ENCODE measurements at regions not wholly inside any gene's neighbourhood (a gene's known extent, or its start where the extent isn't known, plus 50 kb on each side); places are given as distances from the start of the nearest gene placed in this dataset.
A peak's percentile ranks its signal among the peaks of the same experiment; 100 is the strongest.

GRCh38 chr17:77373299-77374169 lies 232.8 kb downstream of the SEC14L1 start (continued):
- TF ChIP-seq RBAK (tag by site-specific recombination; IDR thresholded peaks at IDR 0.05), result no peak
- no peak for TF ChIP-seq ZNF202 (tag by site-specific recombination; IDR thresholded peaks at IDR 0.05; ENCODE audit: borderline replicate concordance)
- TF ChIP-seq ZNF239 (tag by site-specific recombination; IDR thresholded peaks at IDR 0.05), result no peak
- no peak for TF ChIP-seq KLF9 (tag by site-specific recombination; IDR thresholded peaks at IDR 0.05; ENCODE audit: low read depth)
- no peak for TF ChIP-seq ZNF510 (tag by site-specific recombination; IDR thresholded peaks at IDR 0.05; ENCODE audit: insufficient replicate concordance)
- TF ChIP-seq ZNF274 (IDR thresholded peaks at IDR 0.05; ENCODE audit: low read length), result no peak
- no peak for TF ChIP-seq ZNF274 (tag by site-specific recombination; IDR thresholded peaks at IDR 0.05; ENCODE audit: borderline replicate concordance)
- no peak for TF ChIP-seq ZBTB6 (tag by site-specific recombination; IDR thresholded peaks at IDR 0.05)
- TF ChIP-seq ZNF624 (tag by site-specific recombination; IDR thresholded peaks at IDR 0.05), result no peak
- no peak for TF ChIP-seq ZFP3 (tag by site-specific recombination; IDR thresholded peaks at IDR 0.05; ENCODE audit: low read depth)
- TF ChIP-seq ZBTB8A (tag by site-specific recombination; IDR thresholded peaks at IDR 0.05), result peak; percentile 10
- no peak for TF ChIP-seq ZNF10 (tag by site-specific recombination; IDR thresholded peaks at IDR 0.05)
- no peak for TF ChIP-seq ZNF449 (tag by site-specific recombination; IDR thresholded peaks at IDR 0.05)
- 0 out of 2 replicates have a peak, but pooled peaks have one; percentile 1 for TF ChIP-seq ZNF600 (tag by site-specific recombination; IDR thresholded peaks at IDR 0.05)
- no peak for TF ChIP-seq SP2 (tag by site-specific recombination; IDR thresholded peaks at IDR 0.05)
- TF ChIP-seq ZNF621 (tag by site-specific recombination; IDR thresholded peaks at IDR 0.05), result no peak
- TF ChIP-seq SALL2 (tag by site-specific recombination; IDR thresholded peaks at IDR 0.05; ENCODE audit: borderline replicate concordance), result no peak
- TF ChIP-seq PRDM10 (tag by site-specific recombination; IDR thresholded peaks at IDR 0.05), result peak; percentile 83
- no peak for TF ChIP-seq ZFP69B (tag by site-specific recombination; IDR thresholded peaks at IDR 0.05)
- TF ChIP-seq ZNF114 (tag by site-specific recombination; IDR thresholded peaks at IDR 0.05), result no peak
- TF ChIP-seq ZNF776 (tag by site-specific recombination; IDR thresholded peaks at IDR 0.05; ENCODE audit: borderline replicate concordance), result no peak
- TF ChIP-seq ZNF184 (tag by site-specific recombination; IDR thresholded peaks at IDR 0.05), result no peak
- TF ChIP-seq BCL11A (tag by site-specific recombination; IDR thresholded peaks at IDR 0.05; ENCODE audit: low read depth), result 0 out of 2 replicates have a peak, but pooled peaks have one; percentile 15
- peak; percentile 30; the same call in 1 of the 2 replicates for TF ChIP-seq ZNF398 (tag by site-specific recombination; IDR thresholded peaks at IDR 0.05)
- TF ChIP-seq TRIM28 (IDR thresholded peaks at IDR 0.05; ENCODE audit: borderline replicate concordance, low read length), result no peak
- TF ChIP-seq ZNF37A (tag by site-specific recombination; IDR thresholded peaks at IDR 0.05), result no peak
- peak; percentile 55; the same call in 1 of the 2 replicates for TF ChIP-seq HIC1 (tag by site-specific recombination; IDR thresholded peaks at IDR 0.05)
- peak; percentile 95 for TF ChIP-seq ZIC2 (tag by site-specific recombination; IDR thresholded peaks at IDR 0.05)
